HUES64 (cell line): ENCODE measurements at regions not wholly inside any gene's neighbourhood (a gene's known extent, or its start where the extent isn't known, plus 50 kb on each side); places are given as distances from the start of the nearest gene placed in this dataset.

Experiments used
- H3K27ac ChIP-seq: 2 replicates; pipeline ENCODE4 v1.7.0; 2013; ENCODE audit warnings: low read depth, low read length, inconsistent platforms
- H3K27me3 ChIP-seq: 2 replicates; pipeline ENCODE4 v1.6.1; 2013; ENCODE audit warnings: mild to moderate bottlenecking, low read length; ENCODE audit not compliant: insufficient read depth
- H3K36me3 ChIP-seq: 2 replicates; pipeline ENCODE4 v1.6.1; 2013; ENCODE audit warnings: mild to moderate bottlenecking, low read length; ENCODE audit not compliant: insufficient read depth
- H3K4me1 ChIP-seq: 2 replicates; pipeline ENCODE4 v1.6.1; 2013; ENCODE audit warnings: mild to moderate bottlenecking, low read length, moderate library complexity; ENCODE audit not compliant: insufficient read depth
- H3K4me3 ChIP-seq: 2 replicates; pipeline ENCODE4 v1.5.1; 2013; ENCODE audit warnings: mild to moderate bottlenecking, low read length, moderate library complexity
- H3K9ac ChIP-seq: 2 replicates; pipeline ENCODE4 v1.6.1; 2013; ENCODE audit warnings: mild to moderate bottlenecking, low read depth, low read length
- H3K9me3 ChIP-seq: 2 replicates; pipeline ENCODE4 v1.6.1; 2013; ENCODE audit warnings: low read depth, low read length; ENCODE audit not compliant: insufficient read depth
- WGBS: fragments of 150-250, 120-280 bp; methylation state at CpG from one replicate; pipeline ENCODE4 v1.1.7; 2013; ENCODE audit warnings: missing lambda C conversion rate; 5-methylcytosine and 5-hydroxymethylcytosine counted together

GRCh38 chr10:60569681-60570080 is 180.0 kb upstream of the ANK3 start:
- H3K27ac ChIP-seq: no peak overlapping the region
- no peak overlapping the region for H3K4me3 ChIP-seq
- H3K9me3 ChIP-seq: peaks cover 16% of the 10 kb centered on the region
- H3K27me3 ChIP-seq: no peaks in the 10 kb centered on the region
- H3K4me1 ChIP-seq: peaks cover 33% of the 10 kb centered on the region
- H3K9ac ChIP-seq: no peak overlapping the region
- no peaks in the 10 kb centered on the region for H3K36me3 ChIP-seq

- Histone ChIP-seq H3K4me1 (no peaks in the 10 kb centered on the region), H3K9me3 (peaks cover 16% of the 10 kb centered on the region), H3K36me3 (no peaks in the 10 kb centered on the region), H3K4me3 (no peak overlapping the region), H3K27ac (no peak overlapping the region), H3K27me3 (no peaks in the 10 kb centered on the region), H3K9ac (no peak overlapping the region)
These were observed 176.4 kb upstream of the ANK3 start for GRCh38 chr10:60566096-60566495.

GRCh38 chr10:60565492-60565891 is 175.8 kb upstream of the ANK3 start:
- Histone ChIP-seq H3K27ac (no peak overlapping the region), H3K27me3 (no peaks in the 10 kb centered on the region), H3K9me3 (peaks cover 16% of the 10 kb centered on the region), H3K36me3 (no peaks in the 10 kb centered on the region), H3K4me3 (no peak overlapping the region), H3K4me1 (no peaks in the 10 kb centered on the region), H3K9ac (no peak overlapping the region)
- 79% methylated on average over 2 of the region's 2 CpGs for WGBS

- WGBS: 100% methylated on average over 2 of the region's 3 CpGs
- H3K9me3 ChIP-seq: peaks cover 16% of the 10 kb centered on the region
- H3K4me1 ChIP-seq: no peaks in the 10 kb centered on the region
- H3K4me3 ChIP-seq: no peak overlapping the region
- no peaks in the 10 kb centered on the region for H3K36me3 ChIP-seq
- H3K9ac ChIP-seq: no peak overlapping the region
- H3K27me3 ChIP-seq: no peaks in the 10 kb centered on the region
- no peak overlapping the region for H3K27ac ChIP-seq
These were observed 174.8 kb upstream of the ANK3 start for GRCh38 chr10:60564475-60564874.

GRCh38 chr10:60560451-60560850 is 170.8 kb upstream of the ANK3 start:
- Histone ChIP-seq H3K36me3 (no peaks in the 10 kb centered on the region), H3K27me3 (no peaks in the 10 kb centered on the region), H3K4me3 (no peak overlapping the region), H3K4me1 (no peaks in the 10 kb centered on the region), H3K9me3 (peaks cover 7% of the 10 kb centered on the region; the same call in 1 of the 2 replicates), H3K27ac (no peak overlapping the region), H3K9ac (no peak overlapping the region)
- 100% methylated on average over 2 of the region's 2 CpGs for WGBS

GRCh38 chr10:60555700-60556099 is 166.0 kb upstream of the ANK3 start:
- Histone ChIP-seq H3K4me1 (no peaks in the 10 kb centered on the region), H3K27me3 (no peaks in the 10 kb centered on the region), H3K9ac (no peak overlapping the region), H3K4me3 (no peak overlapping the region), H3K36me3 (no peaks in the 10 kb centered on the region), H3K9me3 (no peaks in the 10 kb centered on the region), H3K27ac (no peak overlapping the region)
- WGBS: 88% methylated on average over 4 of the region's 5 CpGs

- Histone ChIP-seq H3K4me1 (peaks cover 4% of the 10 kb centered on the region), H3K4me3 (no peak overlapping the region), H3K27me3 (no peaks in the 10 kb centered on the region), H3K9ac (no peak overlapping the region), H3K27ac (no peak overlapping the region), H3K9me3 (no peaks in the 10 kb centered on the region), H3K36me3 (no peaks in the 10 kb centered on the region)
- 71% methylated on average over 1 of the region's 1 CpG for WGBS
These were observed 160.0 kb upstream of the ANK3 start for GRCh38 chr10:60549686-60550085.

GRCh38 chr10:60542657-60543056 is 153.0 kb upstream of the ANK3 start:
- Histone ChIP-seq H3K9me3 (no peaks in the 10 kb centered on the region), H3K4me1 (peaks cover 11% of the 10 kb centered on the region), H3K36me3 (no peaks in the 10 kb centered on the region), H3K4me3 (no peak overlapping the region), H3K9ac (no peak overlapping the region), H3K27me3 (no peaks in the 10 kb centered on the region), H3K27ac (no peak overlapping the region)
- 81% methylated on average over 1 of the region's 4 CpGs for WGBS

GRCh38 chr10:60541451-60541850 is 151.8 kb upstream of the ANK3 start:
- H3K4me3 ChIP-seq: no peak overlapping the region
- H3K27me3 ChIP-seq: no peaks in the 10 kb centered on the region
- H3K27ac ChIP-seq: no peak overlapping the region
- H3K9ac ChIP-seq: no peak overlapping the region
- WGBS: 94% methylated on average over 2 of the region's 3 CpGs
- H3K9me3 ChIP-seq: no peaks in the 10 kb centered on the region
- H3K36me3 ChIP-seq: no peaks in the 10 kb centered on the region
- H3K4me1 ChIP-seq: peaks cover 10% of the 10 kb centered on the region

GRCh38 chr10:60537697-60538096 is 148.0 kb upstream of the ANK3 start:
- H3K27ac ChIP-seq: no peak overlapping the region
- no peak overlapping the region for H3K4me3 ChIP-seq
- peaks cover 24% of the 10 kb centered on the region for H3K4me1 ChIP-seq
- no CpG with 5 or more reads among the region's 1 CpG for WGBS
- H3K36me3 ChIP-seq: no peaks in the 10 kb centered on the region
- H3K9ac ChIP-seq: no peak overlapping the region
- H3K27me3 ChIP-seq: no peaks in the 10 kb centered on the region
- H3K9me3 ChIP-seq: no peaks in the 10 kb centered on the region

GRCh38 chr10:60536529-60537114 is 146.9 kb upstream of the ANK3 start:
- Histone ChIP-seq H3K9ac (no peak overlapping the region), H3K27ac (no peak overlapping the region), H3K27me3 (no peaks in the 10 kb centered on the region), H3K4me3 (no peak overlapping the region), H3K36me3 (no peaks in the 10 kb centered on the region), H3K4me1 (peaks cover 20% of the 10 kb centered on the region; the same call in 1 of the 2 replicates), H3K9me3 (no peaks in the 10 kb centered on the region)
- WGBS: 95% methylated on average over 7 of the region's 7 CpGs

GRCh38 chr10:60535427-60535826 is 145.8 kb upstream of the ANK3 start:
- no peaks in the 10 kb centered on the region for H3K36me3 ChIP-seq
- peaks cover 19% of the 10 kb centered on the region; the same call in 1 of the 2 replicates for H3K4me1 ChIP-seq

More at GRCh38 chr10:60535427-60535826, 145.8 kb upstream of the ANK3 start:
- Histone ChIP-seq H3K4me3 (no peak overlapping the region), H3K9ac (no peak overlapping the region), H3K27me3 (no peaks in the 10 kb centered on the region), H3K27ac (no peak overlapping the region), H3K9me3 (no peaks in the 10 kb centered on the region)
- WGBS: no CpG with 5 or more reads among the region's 1 CpG
